ENCODE measurements at regions not wholly inside any gene's neighbourhood (a gene's known extent, or its start where the extent isn't known, plus 50 kb on each side); places are given as distances from the start of the nearest gene placed in this dataset.

- no peak overlapping the region for H3K4me3 Mint-ChIP-seq
- H3K9me3 Mint-ChIP-seq (ENCODE audit: low read depth) = no peaks in the 10 kb centered on the region
- H3K4me1 Mint-ChIP-seq (ENCODE audit: low read depth) = no peaks in the 10 kb centered on the region
- no peaks in the 10 kb centered on the region for H3K36me3 Mint-ChIP-seq
- H3K27ac Mint-ChIP-seq = no peak overlapping the region
- H3K27me3 Mint-ChIP-seq = no peaks in the 10 kb centered on the region
Observed at GRCh38 chr18:46325895-46326294, 221.7 kb downstream of the HAUS1 start.

GRCh38 chr18:46329736-46330246 is 225.6 kb downstream of the HAUS1 start:
- Mint-ChIP-seq H3K9me3 (ENCODE audit: low read depth) (no peaks in the 10 kb centered on the region), H3K36me3 (no peaks in the 10 kb centered on the region), H3K4me3 (no peak overlapping the region), H3K27me3 (peaks cover 10% of the 10 kb centered on the region), H3K27ac (no peak overlapping the region), H3K4me1 (ENCODE audit: low read depth) (peaks cover 9% of the 10 kb centered on the region)

DNA sequence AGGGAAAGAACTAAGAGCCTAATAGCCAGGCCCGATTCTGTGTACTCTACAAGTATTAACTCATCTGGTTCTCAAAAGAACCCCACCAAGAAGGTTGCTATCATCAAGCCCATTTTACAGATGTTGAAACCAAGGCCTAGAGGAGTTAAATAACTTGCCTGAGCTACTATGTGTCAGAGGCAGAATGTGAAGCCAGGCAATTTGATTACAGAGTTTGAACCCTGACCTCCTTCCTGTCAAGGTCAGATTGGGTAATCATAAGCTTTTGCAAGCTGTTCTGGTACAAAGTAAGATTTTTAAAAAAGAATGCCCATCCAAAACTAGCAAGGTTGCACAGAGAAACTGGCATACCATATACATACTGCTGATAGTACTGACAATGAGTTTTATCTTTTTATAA is 227.1 kb downstream of the HAUS1 start:
- Mint-ChIP-seq H3K27ac (no peak overlapping the region), H3K27me3 (peaks cover 23% of the 10 kb centered on the region), H3K4me3 (no peak overlapping the region), H3K9me3 (ENCODE audit: low read depth) (no peaks in the 10 kb centered on the region), H3K36me3 (no peaks in the 10 kb centered on the region), H3K4me1 (ENCODE audit: low read depth) (peaks cover 19% of the 10 kb centered on the region)

DNA sequence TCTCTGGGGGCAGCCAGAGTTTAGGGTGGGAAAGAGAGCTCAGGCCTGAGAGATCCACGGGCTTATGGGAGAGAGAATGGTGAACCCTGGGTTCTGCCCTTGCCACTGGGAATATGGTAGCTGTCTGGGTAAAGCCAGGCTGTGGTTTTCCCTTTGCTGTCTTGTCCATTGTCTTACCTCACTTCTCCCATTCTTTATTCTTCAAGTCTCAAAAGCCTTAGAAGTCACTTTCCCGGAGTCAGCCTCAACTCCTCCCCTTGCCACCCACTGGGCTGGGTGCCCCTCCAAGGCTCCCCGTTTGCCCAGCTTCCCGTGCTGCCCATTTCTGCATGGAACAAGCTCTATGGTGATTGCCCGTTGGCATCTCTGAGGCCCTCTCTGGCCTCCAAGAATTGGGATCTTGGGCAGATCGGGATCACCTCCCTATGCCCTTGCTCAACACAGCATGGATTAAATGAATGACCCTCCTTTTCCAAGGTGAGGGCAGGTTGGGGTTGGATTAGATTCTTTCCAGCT is 228.2 kb downstream of the HAUS1 start:
- H3K36me3 Mint-ChIP-seq = no peaks in the 10 kb centered on the region
- H3K4me3 Mint-ChIP-seq = no peak overlapping the region
- H3K9me3 Mint-ChIP-seq (ENCODE audit: low read depth) = no peaks in the 10 kb centered on the region
- H3K4me1 Mint-ChIP-seq (ENCODE audit: low read depth) = peaks cover 19% of the 10 kb centered on the region
- peaks cover 26% of the 10 kb centered on the region for H3K27me3 Mint-ChIP-seq
- no peak overlapping the region for H3K27ac Mint-ChIP-seq

DNA sequence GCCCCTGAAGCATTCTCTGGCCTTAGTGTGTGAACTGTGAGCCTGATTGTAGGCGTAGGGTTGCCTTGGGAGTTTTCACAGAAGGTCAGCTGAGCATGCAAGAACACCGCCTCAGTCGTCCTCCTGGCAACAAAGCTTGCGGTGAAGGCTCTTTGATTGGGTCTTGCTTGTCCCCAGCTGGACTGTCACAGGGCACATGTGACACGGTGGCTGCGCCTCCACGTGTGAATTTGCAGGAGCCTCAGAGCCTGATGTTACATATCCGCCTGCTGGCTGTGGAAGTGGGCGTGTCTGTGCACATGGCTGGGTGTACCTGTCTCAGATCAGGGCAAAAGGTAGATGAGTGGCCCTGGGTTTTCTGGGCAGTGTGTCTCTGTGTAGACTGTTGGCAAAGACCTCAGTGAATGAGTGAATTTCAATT is 228.7 kb downstream of the HAUS1 start:
- Mint-ChIP-seq H3K9me3 (ENCODE audit: low read depth) (no peaks in the 10 kb centered on the region), H3K4me3 (peak overlapping the region; percentile 68), H3K27me3 (peaks cover 27% of the 10 kb centered on the region), H3K27ac (no peak overlapping the region), H3K4me1 (ENCODE audit: low read depth) (peaks cover 19% of the 10 kb centered on the region), H3K36me3 (no peaks in the 10 kb centered on the region)

DNA sequence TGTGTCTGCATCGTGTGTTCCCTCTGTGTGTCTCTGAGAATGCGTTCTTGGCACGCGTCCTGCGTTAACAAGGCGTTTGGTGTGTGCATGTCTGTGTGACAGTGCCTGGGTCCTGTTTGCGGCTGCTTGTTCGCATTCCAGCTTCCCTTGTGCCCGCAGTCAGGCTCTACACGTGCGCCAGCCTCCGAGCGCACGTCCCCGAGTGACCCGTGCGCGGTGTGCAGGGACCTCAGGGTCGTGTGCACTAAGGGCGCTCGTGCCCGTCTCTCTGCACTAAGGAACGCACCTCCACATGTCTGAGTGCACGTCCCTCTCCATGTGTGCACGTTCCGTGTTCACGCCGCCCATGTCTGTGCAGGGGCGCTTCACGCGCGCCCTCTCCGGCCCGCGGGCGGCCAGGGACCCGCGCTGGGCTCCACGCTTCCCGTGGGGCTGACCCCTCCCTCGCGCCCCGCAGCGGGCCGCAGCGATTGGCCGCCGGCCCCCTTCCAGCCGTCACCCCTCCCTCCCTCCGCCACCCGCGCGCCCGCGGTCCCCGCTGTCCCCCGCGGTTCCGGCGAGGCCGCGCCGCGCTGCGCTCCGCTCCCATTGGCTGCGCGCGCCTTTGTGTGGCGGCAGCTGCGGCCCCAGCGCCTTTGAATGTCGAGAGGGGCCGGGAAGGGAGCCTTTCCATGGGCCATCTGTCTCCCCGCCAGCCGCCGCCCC is 229.4 kb downstream of the HAUS1 start:
- Mint-ChIP-seq H3K36me3 (no peaks in the 10 kb centered on the region), H3K4me3 (peak overlapping the region; percentile 68), H3K4me1 (ENCODE audit: low read depth) (peaks cover 19% of the 10 kb centered on the region), H3K9me3 (ENCODE audit: low read depth) (no peaks in the 10 kb centered on the region), H3K27ac (no peak overlapping the region), H3K27me3 (peaks cover 32% of the 10 kb centered on the region)

DNA sequence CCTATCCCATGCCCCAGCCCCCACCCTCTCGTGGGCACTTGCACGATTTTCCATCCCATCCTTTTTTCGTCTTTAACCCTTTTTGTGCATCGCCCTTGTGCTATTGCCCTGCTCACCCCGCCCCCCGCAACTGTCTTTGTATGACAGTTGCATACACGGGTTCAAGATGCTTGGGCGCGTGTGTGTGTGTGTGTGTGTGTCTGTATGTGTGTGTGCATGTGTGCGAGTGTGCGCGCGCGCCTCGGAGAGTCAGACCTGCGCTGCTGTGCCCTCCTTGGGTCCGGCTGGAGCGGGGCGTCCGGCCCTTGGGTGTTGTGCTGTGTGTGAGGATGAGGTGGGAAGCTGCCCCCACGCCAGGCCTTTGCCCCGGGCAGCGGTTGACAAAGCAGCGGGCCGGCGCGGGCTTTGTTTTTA is 230.7 kb downstream of the HAUS1 start:
- peaks cover 34% of the 10 kb centered on the region for H3K27me3 Mint-ChIP-seq
- H3K4me3 Mint-ChIP-seq = peak overlapping the region; percentile 88
- no peak overlapping the region for H3K27ac Mint-ChIP-seq
- no peaks in the 10 kb centered on the region for H3K9me3 Mint-ChIP-seq (ENCODE audit: low read depth)
- H3K4me1 Mint-ChIP-seq (ENCODE audit: low read depth) = peaks cover 29% of the 10 kb centered on the region
- H3K36me3 Mint-ChIP-seq = no peaks in the 10 kb centered on the region

DNA sequence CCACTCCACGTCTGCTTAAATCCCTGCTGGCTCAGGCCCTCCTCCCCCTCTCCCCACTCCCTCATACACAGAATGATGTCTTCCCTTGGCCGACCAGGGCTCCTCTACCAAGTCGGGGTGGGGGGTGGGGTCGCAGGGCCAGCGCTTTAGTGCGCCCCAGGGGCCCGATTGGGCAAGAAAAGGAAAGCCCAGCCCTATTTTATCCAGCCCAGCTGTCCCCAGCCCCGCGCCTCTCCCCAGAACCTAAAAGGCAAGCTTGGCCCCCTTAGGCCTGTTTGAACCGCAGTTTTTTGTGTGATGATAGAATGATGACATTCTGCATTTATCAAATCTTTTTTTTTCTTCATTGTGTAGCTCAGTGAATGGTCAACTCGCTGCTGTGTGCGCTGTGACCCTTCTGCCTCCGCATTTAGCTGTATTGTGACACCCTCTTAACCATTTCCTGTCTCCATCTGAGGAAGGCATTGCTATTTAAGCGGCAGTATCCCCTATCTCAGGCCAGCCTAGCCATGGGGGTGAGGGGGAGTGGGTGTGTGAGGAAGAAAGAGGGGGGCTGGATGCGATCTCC is 231.4 kb downstream of the HAUS1 start:
- Mint-ChIP-seq H3K27me3 (peaks cover 34% of the 10 kb centered on the region), H3K9me3 (ENCODE audit: low read depth) (no peaks in the 10 kb centered on the region), H3K4me3 (peak overlapping the region; percentile 88), H3K4me1 (ENCODE audit: low read depth) (peaks cover 29% of the 10 kb centered on the region), H3K36me3 (no peaks in the 10 kb centered on the region), H3K27ac (no peak overlapping the region)

DNA sequence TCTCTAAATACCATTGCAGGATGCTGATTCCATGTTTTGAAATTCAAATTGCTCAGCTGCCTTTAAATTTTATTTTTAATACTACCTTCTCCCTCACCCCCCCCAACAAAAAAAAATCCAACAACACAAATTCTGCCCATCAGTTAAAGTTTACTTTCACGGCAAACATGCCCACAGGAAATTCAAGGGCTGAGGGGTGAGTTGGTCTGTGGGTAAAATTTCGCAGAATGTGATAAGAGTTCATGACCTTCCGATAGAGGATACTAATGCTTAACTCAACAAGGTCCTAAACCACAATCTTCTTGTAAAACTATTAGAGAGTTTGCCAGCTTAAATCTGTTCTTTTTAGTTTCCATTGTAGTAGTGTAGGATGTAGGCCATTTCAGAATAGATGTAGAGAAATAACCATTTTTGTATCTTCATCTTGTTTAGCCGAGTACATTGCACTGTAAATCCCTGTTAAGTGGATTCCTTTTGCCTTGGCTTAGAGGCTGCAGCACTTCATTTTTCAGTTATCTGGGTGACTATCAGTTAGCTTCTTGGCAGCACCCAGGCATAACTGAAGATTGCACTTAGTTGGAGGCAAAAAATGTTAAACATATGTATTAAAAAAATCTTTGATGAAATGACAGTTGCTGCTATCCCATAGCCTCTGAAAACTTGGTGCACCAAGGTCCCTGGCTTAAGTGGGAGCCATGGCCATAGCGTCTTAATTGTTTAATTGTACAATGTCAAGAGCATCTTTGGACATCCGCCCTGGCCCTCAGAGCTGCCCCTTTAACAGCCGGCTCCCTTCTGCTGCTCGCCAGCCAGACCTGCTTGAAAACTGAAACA is 232.3 kb downstream of the HAUS1 start:
- Mint-ChIP-seq H3K4me3 (no peak overlapping the region), H3K27ac (no peak overlapping the region), H3K9me3 (ENCODE audit: low read depth) (no peaks in the 10 kb centered on the region), H3K4me1 (ENCODE audit: low read depth) (peaks cover 29% of the 10 kb centered on the region), H3K36me3 (no peaks in the 10 kb centered on the region), H3K27me3 (peaks cover 32% of the 10 kb centered on the region)

DNA sequence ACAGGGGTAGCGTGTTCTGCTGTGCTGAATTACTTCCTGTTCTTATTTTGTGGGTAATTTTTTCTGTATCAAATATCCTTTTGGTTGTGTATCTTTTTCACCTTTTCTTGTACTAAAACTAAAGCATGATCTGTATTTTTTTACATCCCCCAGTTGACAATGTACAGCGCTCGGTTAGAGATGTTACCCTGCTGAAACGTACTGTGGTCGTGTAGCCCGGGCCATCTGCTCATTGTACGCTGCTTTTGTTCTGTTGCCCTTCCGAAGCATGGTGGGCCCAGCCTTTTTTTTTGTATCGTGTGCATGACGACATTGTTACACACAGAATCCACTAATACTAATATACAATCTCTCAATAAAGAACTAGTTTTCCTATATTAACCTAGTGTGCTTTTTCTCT is 233.1 kb downstream of the HAUS1 start:
- peaks cover 29% of the 10 kb centered on the region for H3K4me1 Mint-ChIP-seq (ENCODE audit: low read depth)
- no peak overlapping the region for H3K4me3 Mint-ChIP-seq
- H3K27ac Mint-ChIP-seq = no peak overlapping the region
- peaks cover 32% of the 10 kb centered on the region for H3K27me3 Mint-ChIP-seq
- H3K36me3 Mint-ChIP-seq = no peaks in the 10 kb centered on the region
- no peaks in the 10 kb centered on the region for H3K9me3 Mint-ChIP-seq (ENCODE audit: low read depth)

- Mint-ChIP-seq H3K27me3 (peaks cover 30% of the 10 kb centered on the region), H3K9me3 (ENCODE audit: low read depth) (no peaks in the 10 kb centered on the region), H3K36me3 (no peaks in the 10 kb centered on the region), H3K4me1 (ENCODE audit: low read depth) (peaks cover 27% of the 10 kb centered on the region), H3K4me3 (no peak overlapping the region), H3K27ac (no peak overlapping the region)
Observed at GRCh38 chr18:46338205-46338604, 234.0 kb downstream of the HAUS1 start.

GRCh38 chr18:46338766-46339165 is 234.6 kb downstream of the HAUS1 start:
- Mint-ChIP-seq H3K9me3 (ENCODE audit: low read depth) (no peaks in the 10 kb centered on the region), H3K36me3 (no peaks in the 10 kb centered on the region), H3K27me3 (peaks cover 26% of the 10 kb centered on the region), H3K4me1 (ENCODE audit: low read depth) (peaks cover 30% of the 10 kb centered on the region), H3K27ac (no peak overlapping the region), H3K4me3 (no peak overlapping the region)

GRCh38 chr18:46340716-46341115 is 236.5 kb downstream of the HAUS1 start:
- no peak overlapping the region for H3K27ac Mint-ChIP-seq
- H3K9me3 Mint-ChIP-seq (ENCODE audit: low read depth) = no peaks in the 10 kb centered on the region
- no peak overlapping the region for H3K4me3 Mint-ChIP-seq
- peaks cover 27% of the 10 kb centered on the region for H3K4me1 Mint-ChIP-seq (ENCODE audit: low read depth)
- peaks cover 16% of the 10 kb centered on the region for H3K27me3 Mint-ChIP-seq
- no peaks in the 10 kb centered on the region for H3K36me3 Mint-ChIP-seq

DNA sequence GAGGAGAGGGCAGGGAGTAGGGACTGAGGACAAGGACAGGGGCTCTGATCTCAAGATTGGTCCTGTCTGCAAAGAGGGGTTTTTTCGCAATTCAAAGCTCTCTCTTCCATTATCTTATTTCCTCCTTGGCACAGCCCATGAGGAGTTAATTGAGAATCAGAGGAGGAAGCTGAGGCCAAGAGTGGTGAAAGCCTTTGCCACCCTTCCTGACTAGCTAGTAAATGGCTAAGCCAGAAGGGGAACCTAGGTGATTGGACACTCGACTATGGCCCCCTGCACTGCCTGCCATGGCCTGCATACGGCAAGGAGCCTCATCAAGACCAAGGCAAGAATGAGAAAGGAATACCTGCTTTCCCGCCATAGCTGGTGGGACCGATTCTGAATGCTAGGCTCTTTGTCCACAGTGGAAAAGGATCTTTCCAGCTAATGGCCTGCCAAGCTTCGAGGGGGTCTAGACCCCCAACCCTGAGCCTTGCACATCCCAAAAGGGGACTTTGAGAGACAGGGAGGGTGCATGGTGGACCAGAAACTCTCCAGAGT is 237.9 kb downstream of the HAUS1 start:
- Mint-ChIP-seq H3K27ac (no peak overlapping the region), H3K9me3 (ENCODE audit: low read depth) (no peaks in the 10 kb centered on the region), H3K4me3 (no peak overlapping the region), H3K4me1 (ENCODE audit: low read depth) (peaks cover 29% of the 10 kb centered on the region), H3K36me3 (no peaks in the 10 kb centered on the region), H3K27me3 (peaks cover 10% of the 10 kb centered on the region)

- H3K36me3 Mint-ChIP-seq = no peaks in the 10 kb centered on the region
- no peaks in the 10 kb centered on the region for H3K9me3 Mint-ChIP-seq (ENCODE audit: low read depth)
- no peak overlapping the region for H3K4me3 Mint-ChIP-seq
- H3K4me1 Mint-ChIP-seq (ENCODE audit: low read depth) = peaks cover 29% of the 10 kb centered on the region
- H3K27me3 Mint-ChIP-seq = peaks cover 2% of the 10 kb centered on the region
- H3K27ac Mint-ChIP-seq = peak overlapping the region; percentile 22
Observed at GRCh38 chr18:46343456-46343855, 239.3 kb downstream of the HAUS1 start.

Measured in activated naive CD8-positive, alpha-beta T cell (primary cell).